ENCODE measurements at regions not wholly inside any gene's neighbourhood (a gene's known extent, or its start where the extent isn't known, plus 50 kb on each side); places are given as distances from the start of the nearest gene placed in this dataset.

- DNase-seq (no peak), ATAC-seq (ENCODE audit: low FRiP score) (no peak)
- WGBS, 2 donors: 22 to 28% methylated on average over 28 of the region's 28 CpGs
- Histone ChIP-seq H3K27me3 (ENCODE audit: control insufficient read depth in 1 of 2, insufficient read depth in 2 of 2, low read length in 1 of 2) (no peaks in the 10 kb centered on the region), H3K9me3 (ENCODE audit: control insufficient read depth, low read length) (no peaks in the 10 kb centered on the region), H3K36me3 (ENCODE audit: control insufficient read depth in 1 of 2, insufficient read depth in 2 of 2, low read length in 1 of 2) (no peaks in the 10 kb centered on the region), H3K27ac (ENCODE audit: low read depth in 1 of 2, low read length in 2 of 2) (no peak overlapping the region), H3K4me1 (ENCODE audit: control insufficient read depth in 1 of 2, insufficient read depth in 2 of 2, low read length in 2 of 2) (no peaks in the 10 kb centered on the region), H3K4me3 (ENCODE audit: low read length in 2 of 2) (no peak overlapping the region)
- intact Hi-C loops (cut with DNase I): no loop called here
Measured at GRCh38 chr19:13623716-13624710, 117.7 kb upstream of the CACNA1A start.

DNA sequence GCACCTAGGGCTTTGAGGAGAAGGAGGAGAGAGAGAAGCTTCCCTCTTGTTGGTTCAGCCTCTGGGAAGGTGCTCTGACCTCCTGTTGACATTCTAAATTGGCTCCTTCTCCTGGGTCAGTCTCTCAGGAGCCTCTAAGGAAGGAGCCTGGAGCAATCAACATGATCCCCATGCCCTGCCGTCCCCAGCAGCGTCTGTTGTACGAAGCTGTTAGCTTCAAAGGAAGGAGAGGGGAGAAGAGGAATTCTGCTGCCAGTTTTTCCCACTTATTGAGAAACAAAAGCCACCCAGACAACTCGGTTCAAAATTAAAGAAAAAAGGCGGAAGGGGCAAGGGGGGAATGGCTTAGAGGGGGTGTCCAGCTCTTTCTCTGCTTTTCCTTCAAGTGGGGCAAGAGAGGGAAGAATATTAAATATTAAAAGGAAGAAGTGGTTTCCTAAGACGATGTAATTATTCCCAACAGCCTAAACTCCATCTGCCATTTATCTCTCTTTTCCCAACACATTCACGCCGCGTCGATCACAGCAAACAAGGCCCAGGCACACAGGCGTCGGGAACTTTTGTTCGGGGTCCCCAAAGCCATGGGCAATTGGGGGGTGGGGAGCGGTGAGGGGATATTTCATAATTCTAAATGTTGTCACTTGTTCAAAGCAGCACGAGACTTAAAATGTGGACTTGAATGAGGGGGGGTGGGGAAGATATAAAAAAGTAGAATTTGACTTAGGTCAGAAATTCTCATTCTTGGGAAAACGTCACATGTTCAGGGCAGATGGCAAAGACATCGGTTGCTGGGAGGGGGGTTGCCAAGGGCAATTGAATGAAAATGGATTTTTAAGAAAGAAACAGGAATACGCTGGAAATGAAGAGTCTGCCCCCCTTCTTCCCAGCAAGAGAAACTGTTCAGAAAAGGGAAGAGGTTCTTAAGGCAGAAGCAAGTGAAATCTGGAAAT, 116.8 kb upstream of the CACNA1A start:
- ATAC-seq (ENCODE audit: low FRiP score): no peak
- H3K4me3 ChIP-seq (ENCODE audit: low read length in 2 of 2): no peak overlapping the region
- intact Hi-C loops (cut with DNase I): no loop called here
- H3K9me3 ChIP-seq (ENCODE audit: control insufficient read depth, low read length): no peaks in the 10 kb centered on the region
- H3K27me3 ChIP-seq (ENCODE audit: control insufficient read depth in 1 of 2, insufficient read depth in 2 of 2, low read length in 1 of 2): no peaks in the 10 kb centered on the region
- no peaks in the 10 kb centered on the region for H3K36me3 ChIP-seq (ENCODE audit: control insufficient read depth in 1 of 2, insufficient read depth in 2 of 2, low read length in 1 of 2)
- H3K27ac ChIP-seq (ENCODE audit: low read depth in 1 of 2, low read length in 2 of 2): no peak overlapping the region
- no peaks in the 10 kb centered on the region for H3K4me1 ChIP-seq (ENCODE audit: control insufficient read depth in 1 of 2, insufficient read depth in 2 of 2, low read length in 2 of 2)
- 28 to 48% methylated on average over 17 to 18 of the region's 18 CpGs for WGBS, 2 donors
- DNase-seq: no peak

DNA sequence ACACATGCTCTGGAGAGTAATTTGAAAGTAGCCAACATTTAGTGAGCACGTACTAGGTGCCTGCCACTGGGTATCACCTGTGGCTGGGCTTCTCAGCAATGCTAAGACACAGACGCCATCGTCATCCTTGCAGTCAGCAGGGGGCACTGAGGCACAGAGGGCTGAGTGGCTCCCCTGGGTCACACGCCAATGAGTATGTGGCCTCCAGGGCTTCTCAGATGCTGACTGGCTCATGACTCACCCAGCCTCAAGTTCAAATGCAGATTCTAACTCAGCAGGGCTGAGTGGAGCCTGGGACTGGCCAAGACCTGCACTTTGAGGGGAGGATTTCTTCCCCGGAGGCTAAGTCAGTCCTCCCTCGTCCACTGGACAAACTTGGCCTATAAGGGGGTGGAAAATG, 115.1 kb upstream of the CACNA1A start:
- no peak for ATAC-seq (ENCODE audit: low FRiP score)

GRCh38 chr19:13619203-13619632, 112.9 kb upstream of the CACNA1A start:
- no peak for DNase-seq
- Histone ChIP-seq H3K4me3 (ENCODE audit: low read length in 2 of 2) (no peak overlapping the region), H3K27me3 (ENCODE audit: control insufficient read depth in 1 of 2, insufficient read depth in 2 of 2, low read length in 1 of 2) (no peaks in the 10 kb centered on the region), H3K27ac (ENCODE audit: low read depth in 1 of 2, low read length in 2 of 2) (no peak overlapping the region), H3K4me1 (ENCODE audit: control insufficient read depth in 1 of 2, insufficient read depth in 2 of 2, low read length in 2 of 2) (no peaks in the 10 kb centered on the region), H3K9me3 (ENCODE audit: control insufficient read depth, low read length) (no peaks in the 10 kb centered on the region), H3K36me3 (ENCODE audit: control insufficient read depth in 1 of 2, insufficient read depth in 2 of 2, low read length in 1 of 2) (no peaks in the 10 kb centered on the region)
- intact Hi-C loops (cut with DNase I): no loop called here
- no peak for ATAC-seq (ENCODE audit: low FRiP score)

More for the DNA sequence above, 115.1 kb upstream of the CACNA1A start:
- H3K4me1 ChIP-seq (ENCODE audit: control insufficient read depth in 1 of 2, insufficient read depth in 2 of 2, low read length in 2 of 2): no peaks in the 10 kb centered on the region
- no peak overlapping the region for H3K4me3 ChIP-seq (ENCODE audit: low read length in 2 of 2)
- no peaks in the 10 kb centered on the region for H3K27me3 ChIP-seq (ENCODE audit: control insufficient read depth in 1 of 2, insufficient read depth in 2 of 2, low read length in 1 of 2)
- H3K9me3 ChIP-seq (ENCODE audit: control insufficient read depth, low read length): no peaks in the 10 kb centered on the region
- intact Hi-C loops (cut with DNase I): no loop called here
- H3K27ac ChIP-seq (ENCODE audit: low read depth in 1 of 2, low read length in 2 of 2): no peak overlapping the region
- WGBS, 2 donors: 69 to 77% methylated on average over 6 of the region's 6 CpGs
- no peaks in the 10 kb centered on the region for H3K36me3 ChIP-seq (ENCODE audit: control insufficient read depth in 1 of 2, insufficient read depth in 2 of 2, low read length in 1 of 2)
- no peak for DNase-seq

GRCh38 chr19:13615890-13616289, 109.6 kb upstream of the CACNA1A start:
- DNase-seq (peak in 1 of 2 donors; percentile 24), ATAC-seq (ENCODE audit: low FRiP score) (no peak)
- intact Hi-C loops (cut with DNase I): no loop called here
- 52 to 57% methylated on average over 8 to 9 of the region's 9 CpGs for WGBS, 2 donors
- Histone ChIP-seq H3K36me3 (ENCODE audit: control insufficient read depth in 1 of 2, insufficient read depth in 2 of 2, low read length in 1 of 2) (no peaks in the 10 kb centered on the region), H3K4me1 (ENCODE audit: control insufficient read depth in 1 of 2, insufficient read depth in 2 of 2, low read length in 2 of 2) (no peaks in the 10 kb centered on the region), H3K27ac (ENCODE audit: low read depth in 1 of 2, low read length in 2 of 2) (no peak overlapping the region), H3K9me3 (ENCODE audit: control insufficient read depth, low read length) (no peaks in the 10 kb centered on the region), H3K27me3 (ENCODE audit: control insufficient read depth in 1 of 2, insufficient read depth in 2 of 2, low read length in 1 of 2) (no peaks in the 10 kb centered on the region), H3K4me3 (ENCODE audit: low read length in 2 of 2) (no peak overlapping the region)

GRCh38 chr19:13613447-13613846, 107.2 kb upstream of the CACNA1A start:
- no peaks in the 10 kb centered on the region for H3K9me3 ChIP-seq (ENCODE audit: control insufficient read depth, low read length)
- no peaks in the 10 kb centered on the region for H3K4me1 ChIP-seq (ENCODE audit: control insufficient read depth in 1 of 2, insufficient read depth in 2 of 2, low read length in 2 of 2)
- no peak overlapping the region for H3K4me3 ChIP-seq (ENCODE audit: low read length in 2 of 2)
- H3K36me3 ChIP-seq (ENCODE audit: control insufficient read depth in 1 of 2, insufficient read depth in 2 of 2, low read length in 1 of 2): no peaks in the 10 kb centered on the region
- WGBS, 2 donors: 78 to 82% methylated on average over 13 of the region's 13 CpGs
- DNase-seq (peak in 1 of 2 donors; percentile 21), ATAC-seq (ENCODE audit: low FRiP score) (no peak)
- intact Hi-C loops (cut with DNase I): no loop called here
- no peak overlapping the region for H3K27ac ChIP-seq (ENCODE audit: low read depth in 1 of 2, low read length in 2 of 2)
- H3K27me3 ChIP-seq (ENCODE audit: control insufficient read depth in 1 of 2, insufficient read depth in 2 of 2, low read length in 1 of 2): no peaks in the 10 kb centered on the region

DNA sequence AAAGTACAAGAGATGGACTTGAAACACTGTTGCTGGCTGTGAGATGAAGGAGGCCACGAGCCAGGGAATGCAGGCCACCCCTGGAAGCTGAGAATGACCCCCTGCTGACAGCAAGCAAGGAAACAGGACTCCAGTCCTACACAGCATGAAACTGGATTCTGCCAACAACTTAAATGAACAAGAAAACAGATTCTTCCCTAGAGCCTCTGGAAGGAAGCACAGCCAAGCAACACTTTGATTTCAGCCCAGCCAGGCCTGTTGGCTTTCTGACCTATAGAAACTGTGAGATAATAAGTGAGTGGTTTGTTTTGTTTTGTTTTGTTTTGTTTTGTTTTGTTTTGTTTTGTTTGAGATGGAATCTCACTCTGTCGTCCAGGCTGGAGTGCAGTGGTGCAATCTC, 105.3 kb upstream of the CACNA1A start:
- Histone ChIP-seq H3K4me1 (ENCODE audit: control insufficient read depth in 1 of 2, insufficient read depth in 2 of 2, low read length in 2 of 2) (no peaks in the 10 kb centered on the region), H3K36me3 (ENCODE audit: control insufficient read depth in 1 of 2, insufficient read depth in 2 of 2, low read length in 1 of 2) (no peaks in the 10 kb centered on the region), H3K9me3 (ENCODE audit: control insufficient read depth, low read length) (no peaks in the 10 kb centered on the region), H3K4me3 (ENCODE audit: low read length in 2 of 2) (no peak overlapping the region), H3K27ac (ENCODE audit: low read depth in 1 of 2, low read length in 2 of 2) (no peak overlapping the region), H3K27me3 (ENCODE audit: control insufficient read depth in 1 of 2, insufficient read depth in 2 of 2, low read length in 1 of 2) (no peaks in the 10 kb centered on the region)
- intact Hi-C loops (cut with DNase I): no loop called here
- DNase-seq: no peak
- 53 to 75% methylated on average over 2 of the region's 2 CpGs for WGBS, 2 donors
- no peak for ATAC-seq (ENCODE audit: low FRiP score)

GRCh38 chr19:13610039-13610691, 103.9 kb upstream of the CACNA1A start:
- ATAC-seq (ENCODE audit: low FRiP score) (no peak), DNase-seq (peak in 1 of 2 donors; percentile 17)
- Histone ChIP-seq H3K27me3 (ENCODE audit: control insufficient read depth in 1 of 2, insufficient read depth in 2 of 2, low read length in 1 of 2) (no peaks in the 10 kb centered on the region), H3K36me3 (ENCODE audit: control insufficient read depth in 1 of 2, insufficient read depth in 2 of 2, low read length in 1 of 2) (no peaks in the 10 kb centered on the region), H3K9me3 (ENCODE audit: control insufficient read depth, low read length) (no peaks in the 10 kb centered on the region), H3K27ac (ENCODE audit: low read depth in 1 of 2, low read length in 2 of 2) (no peak overlapping the region), H3K4me3 (ENCODE audit: low read length in 2 of 2) (no peak overlapping the region), H3K4me1 (ENCODE audit: control insufficient read depth in 1 of 2, insufficient read depth in 2 of 2, low read length in 2 of 2) (no peaks in the 10 kb centered on the region)
- 41 to 45% methylated on average over 15 of the region's 15 CpGs for WGBS, 2 donors
- intact Hi-C loops (cut with DNase I): no loop called here

Measured in aorta (tissue), 5 donors.